OCI-LY7 (cell line): ENCODE measurements at regions not wholly inside any gene's neighbourhood (a gene's known extent, or its start where the extent isn't known, plus 50 kb on each side); places are given as distances from the start of the nearest gene placed in this dataset.

ENCODE experiments used
- EZH2phosphoT487 ChIP-seq: fragments of 200-600 bp; sonication (generic); IDR thresholded peaks from 2 replicates; pipeline ENCODE4 v1.6.1; 2018; ENCODE audit warnings: low read depth, borderline replicate concordance, mild to moderate bottlenecking, mixed run types, antibody characterized with exemption, low read length, moderate library complexity, mixed read lengths
- TF ChIP-seq, protein P1 (sequence below): fragments of 200-600 bp; sonication (generic); conservative IDR thresholded peaks from 2 replicates; pipeline ENCODE4 v1.5.1; 2014; ENCODE audit warnings: mild to moderate bottlenecking, antibody characterized with exemption, low read length, moderate library complexity, mixed read lengths

DNA sequence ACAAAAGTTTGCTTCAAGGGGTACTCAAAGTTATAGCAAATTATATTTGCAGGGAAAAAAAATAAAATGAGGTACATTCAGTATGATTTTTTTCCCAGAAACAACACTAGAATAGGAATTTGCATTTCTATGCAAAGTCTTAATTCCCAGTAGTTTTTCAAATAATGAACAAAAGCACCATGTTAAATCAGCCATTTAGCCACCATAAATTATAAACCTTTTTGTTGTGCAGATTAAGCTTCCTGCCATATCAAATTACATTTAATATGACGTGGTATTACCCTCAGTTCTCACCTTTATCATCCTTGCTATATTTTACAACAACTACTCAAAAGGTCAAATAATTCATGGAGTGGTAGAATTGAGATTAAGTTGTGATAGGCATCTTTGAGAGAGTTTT is 136.6 kb upstream of the FRY start:
- TF ChIP-seq, protein P1, sequence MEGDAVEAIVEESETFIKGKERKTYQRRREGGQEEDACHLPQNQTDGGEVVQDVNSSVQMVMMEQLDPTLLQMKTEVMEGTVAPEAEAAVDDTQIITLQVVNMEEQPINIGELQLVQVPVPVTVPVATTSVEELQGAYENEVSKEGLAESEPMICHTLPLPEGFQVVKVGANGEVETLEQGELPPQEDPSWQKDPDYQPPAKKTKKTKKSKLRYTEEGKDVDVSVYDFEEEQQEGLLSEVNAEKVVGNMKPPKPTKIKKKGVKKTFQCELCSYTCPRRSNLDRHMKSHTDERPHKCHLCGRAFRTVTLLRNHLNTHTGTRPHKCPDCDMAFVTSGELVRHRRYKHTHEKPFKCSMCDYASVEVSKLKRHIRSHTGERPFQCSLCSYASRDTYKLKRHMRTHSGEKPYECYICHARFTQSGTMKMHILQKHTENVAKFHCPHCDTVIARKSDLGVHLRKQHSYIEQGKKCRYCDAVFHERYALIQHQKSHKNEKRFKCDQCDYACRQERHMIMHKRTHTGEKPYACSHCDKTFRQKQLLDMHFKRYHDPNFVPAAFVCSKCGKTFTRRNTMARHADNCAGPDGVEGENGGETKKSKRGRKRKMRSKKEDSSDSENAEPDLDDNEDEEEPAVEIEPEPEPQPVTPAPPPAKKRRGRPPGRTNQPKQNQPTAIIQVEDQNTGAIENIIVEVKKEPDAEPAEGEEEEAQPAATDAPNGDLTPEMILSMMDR: no peak
- TF ChIP-seq EZH2phosphoT487: no peak
